ENCODE measurements at regions not wholly inside any gene's neighbourhood (a gene's known extent, or its start where the extent isn't known, plus 50 kb on each side); places are given as distances from the start of the nearest gene placed in this dataset.

- TF ChIP-seq, protein P1, sequence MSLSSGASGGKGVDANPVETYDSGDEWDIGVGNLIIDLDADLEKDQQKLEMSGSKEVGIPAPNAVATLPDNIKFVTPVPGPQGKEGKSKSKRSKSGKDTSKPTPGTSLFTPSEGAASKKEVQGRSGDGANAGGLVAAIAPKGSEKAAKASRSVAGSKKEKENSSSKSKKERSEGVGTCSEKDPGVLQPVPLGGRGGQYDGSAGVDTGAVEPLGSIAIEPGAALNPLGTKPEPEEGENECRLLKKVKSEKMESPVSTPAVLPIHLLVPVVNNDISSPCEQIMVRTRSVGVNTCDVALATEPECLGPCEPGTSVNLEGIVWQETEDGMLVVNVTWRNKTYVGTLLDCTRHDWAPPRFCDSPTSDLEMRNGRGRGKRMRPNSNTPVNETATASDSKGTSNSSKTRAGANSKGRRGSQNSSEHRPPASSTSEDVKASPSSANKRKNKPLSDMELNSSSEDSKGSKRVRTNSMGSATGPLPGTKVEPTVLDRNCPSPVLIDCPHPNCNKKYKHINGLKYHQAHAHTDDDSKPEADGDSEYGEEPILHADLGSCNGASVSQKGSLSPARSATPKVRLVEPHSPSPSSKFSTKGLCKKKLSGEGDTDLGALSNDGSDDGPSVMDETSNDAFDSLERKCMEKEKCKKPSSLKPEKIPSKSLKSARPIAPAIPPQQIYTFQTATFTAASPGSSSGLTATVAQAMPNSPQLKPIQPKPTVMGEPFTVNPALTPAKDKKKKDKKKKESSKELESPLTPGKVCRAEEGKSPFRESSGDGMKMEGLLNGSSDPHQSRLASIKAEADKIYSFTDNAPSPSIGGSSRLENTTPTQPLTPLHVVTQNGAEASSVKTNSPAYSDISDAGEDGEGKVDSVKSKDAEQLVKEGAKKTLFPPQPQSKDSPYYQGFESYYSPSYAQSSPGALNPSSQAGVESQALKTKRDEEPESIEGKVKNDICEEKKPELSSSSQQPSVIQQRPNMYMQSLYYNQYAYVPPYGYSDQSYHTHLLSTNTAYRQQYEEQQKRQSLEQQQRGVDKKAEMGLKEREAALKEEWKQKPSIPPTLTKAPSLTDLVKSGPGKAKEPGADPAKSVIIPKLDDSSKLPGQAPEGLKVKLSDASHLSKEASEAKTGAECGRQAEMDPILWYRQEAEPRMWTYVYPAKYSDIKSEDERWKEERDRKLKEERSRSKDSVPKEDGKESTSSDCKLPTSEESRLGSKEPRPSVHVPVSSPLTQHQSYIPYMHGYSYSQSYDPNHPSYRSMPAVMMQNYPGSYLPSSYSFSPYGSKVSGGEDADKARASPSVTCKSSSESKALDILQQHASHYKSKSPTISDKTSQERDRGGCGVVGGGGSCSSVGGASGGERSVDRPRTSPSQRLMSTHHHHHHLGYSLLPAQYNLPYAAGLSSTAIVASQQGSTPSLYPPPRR (CRISPR knock-in tag; IDR thresholded peaks at IDR 0.05; ENCODE audit: borderline replicate concordance) = no peak
Observed at GRCh38 chr13:88068975-88069374, 397.8 kb downstream of the SLITRK5 start (continued).

GRCh38 chr13:88071371-88071770, 400.2 kb downstream of the SLITRK5 start:
- no peaks in the 10 kb centered on the region for H3K27me3 ChIP-seq (ENCODE audit: control insufficient read depth in 2 of 2, insufficient read depth in 2 of 2, low read length in 2 of 2)
- no peaks in the 10 kb centered on the region for H4K20me1 ChIP-seq (replicated peaks; ENCODE audit: control insufficient read depth, insufficient read depth, low read length)
- no peaks in the 10 kb centered on the region for H3K9me1 ChIP-seq (ENCODE audit: control insufficient read depth, insufficient read depth, low read length)
- ATAC-seq (no peak), FAIRE-seq (no peak), DNase-seq (ENCODE audit: extremely low read depth in 1 of 4, low spot score in 3 of 4) (no peak)
- H3K9me3 ChIP-seq (replicated peaks; ENCODE audit: control insufficient read depth, insufficient read depth, low read depth, low read length) = no peaks in the 10 kb centered on the region
- POLR2A ChIA-PET = no interaction called here
- H3K4me3 ChIP-seq = no peak overlapping the region
- no TSS peak for BruUV-seq (replicated peaks)
- no peak overlapping the region for H3K9ac ChIP-seq (ENCODE audit: insufficient read depth in 1 of 2, low read depth in 2 of 2, low read length in 2 of 2)
- CTCF ChIA-PET (ENCODE audit: low intra/inter-chr PET ratio) = no interaction called here
- H3K36me3 ChIP-seq (ENCODE audit: control insufficient read depth, insufficient read depth, low read length) = no peaks in the 10 kb centered on the region
- H3K4me1 ChIP-seq (replicated peaks in 1 of 2; ENCODE audit: control insufficient read depth in 2 of 2, insufficient read depth in 2 of 2, low read length in 2 of 2) = no peaks in the 10 kb centered on the region
- 0% methylated on average over 1 of the region's 1 CpG for WGBS (ENCODE audit: insufficient coverage, low coverage, missing lambda C conversion rate)
- H3K4me2 ChIP-seq (ENCODE audit: insufficient read depth, low read length) = no peak overlapping the region
- intact Hi-C loops (cut with micrococcal nuclease) (no loop called here), in situ Hi-C loops (cut with MboI) (no loop called here)
- H3K27ac ChIP-seq (ENCODE audit: extremely low read depth, low read depth, low read length) = no peak overlapping the region
- no peaks in the 10 kb centered on the region for H3K79me2 ChIP-seq (ENCODE audit: control insufficient read depth, insufficient read depth, low read length)
- H2AFZ ChIP-seq (ENCODE audit: low read depth, low read length) = no peak overlapping the region
- TF ChIP-seq BRD4 (IDR thresholded peaks at IDR 0.05) (no peak), ZKSCAN1 (IDR thresholded peaks at IDR 0.05; ENCODE audit: low read depth, low read length) (no peak), RBFOX2 (IDR thresholded peaks at IDR 0.05; ENCODE audit: low read depth, low read length) (no peak), HEY1 (CRISPR knock-in tag; IDR thresholded peaks at IDR 0.05; ENCODE audit: borderline replicate concordance) (no peak), MLLT1 (IDR thresholded peaks at IDR 0.05) (no peak), ERF (CRISPR knock-in tag; IDR thresholded peaks at IDR 0.05) (no peak), RAD21 (CRISPR knock-in tag; conservative IDR thresholded peaks at IDR 0.05 in 1 of 2, IDR thresholded peaks at IDR 0.05 in 1 of 2) (no peak), POLR2AphosphoS2 (IDR thresholded peaks at IDR 0.05; ENCODE audit: low read length) (no peak)

Measured in K562 (cell line).